OCI-LY7 (cell line): ENCODE measurements at regions not wholly inside any gene's neighbourhood (a gene's known extent, or its start where the extent isn't known, plus 50 kb on each side); places are given as distances from the start of the nearest gene placed in this dataset.

Experiments
- BruUV-seq: library from RNA; stranded (reverse); fragments of 400-500 nt; replicated peaks from 2 replicates; lab custom pipeline; 2021; lab: Mats Ljungman, UMichigan
- CTCF ChIA-PET: fragments of 300-600 bp; sonication (Branson Sonifier 250); formaldehyde crosslinking; loops from one replicate; lab custom pipeline; 2022; ENCODE audit warnings: antibody characterized with exemption; ENCODE audit not compliant: unreplicated experiment; lab: Charles Lee
- POLR2A ChIA-PET: fragments of 300-600 bp; sonication (Branson Sonifier 250); formaldehyde crosslinking; loops from one replicate; lab custom pipeline; 2022; ENCODE audit warnings: antibody characterized with exemption; lab: Charles Lee
- DNase-seq: peaks from one replicate; pipeline ENCODE4 v3.0.0-alpha.2; 2015; ENCODE audit warnings: low spot score
- H2AFZ ChIP-seq: fragments of 200-600 bp; sonication (generic), shearing (Covaris generic); 2 replicates; pipeline ENCODE4 v1.6.1; 2014; ENCODE audit warnings: mild to moderate bottlenecking, antibody characterized with exemption, low read length, moderate library complexity
- H3K27ac ChIP-seq: fragments of 200-600 bp; sonication (generic); 2 replicates; pipeline ENCODE4 v1.5.1; 2014; ENCODE audit warnings: mixed run types, low read depth, mild to moderate bottlenecking, moderate library complexity, low read length, inconsistent platforms; ENCODE audit not compliant: poor library complexity, severe bottlenecking
- H3K36me3 ChIP-seq: fragments of 200-600 bp; sonication (generic); 2 replicates; pipeline ENCODE4 v1.6.1; 2014; ENCODE audit warnings: mild to moderate bottlenecking, antibody characterized with exemption, low read length, moderate library complexity, mixed read lengths; ENCODE audit not compliant: insufficient read depth
- H3K4me1 ChIP-seq: fragments of 200-600 bp; sonication (generic); 2 replicates; pipeline ENCODE4 v1.5.1; 2014; ENCODE audit warnings: mild to moderate bottlenecking, low read length; ENCODE audit not compliant: insufficient read depth, poor library complexity, severe bottlenecking
- H3K4me2 ChIP-seq: fragments of 200-600 bp; sonication (generic); 2 replicates; pipeline ENCODE4 v1.6.1; 2014; ENCODE audit warnings: mild to moderate bottlenecking, low read length
- H3K4me3 ChIP-seq: fragments of 200-600 bp; sonication (generic); 2 replicates; pipeline ENCODE4 v1.5.1; 2014; ENCODE audit warnings: mild to moderate bottlenecking, low read depth, low read length; ENCODE audit not compliant: poor library complexity, severe bottlenecking
- H3K79me2 ChIP-seq: fragments of 200-600 bp; sonication (generic); 2 replicates; pipeline ENCODE4 v1.6.1; 2016; ENCODE audit warnings: low read depth, mild to moderate bottlenecking, low read length, moderate library complexity, mixed read lengths; ENCODE audit not compliant: insufficient read depth
- H3K9me2 ChIP-seq: fragments of 200-600 bp; sonication (generic); 2 replicates; pipeline ENCODE4 v1.6.1; 2016; ENCODE audit warnings: mild to moderate bottlenecking, low read length, mixed read lengths; ENCODE audit not compliant: insufficient read depth
- H3K9me3 ChIP-seq: fragments of 200-600 bp; sonication (generic); 2 replicates; pipeline ENCODE4 v1.6.1; 2014; ENCODE audit warnings: mild to moderate bottlenecking, mixed run types, low read length, mixed read lengths
- H4K20me1 ChIP-seq: fragments of 200-600 bp; sonication (generic); 2 replicates; pipeline ENCODE4 v1.6.1; 2014; ENCODE audit warnings: mild to moderate bottlenecking, antibody characterized with exemption, low read length, moderate library complexity, mixed read lengths; ENCODE audit not compliant: insufficient read depth
- EZH2phosphoT487 ChIP-seq: fragments of 200-600 bp; sonication (generic); IDR thresholded peaks from 2 replicates; pipeline ENCODE4 v1.6.1; 2018; ENCODE audit warnings: low read depth, borderline replicate concordance, mild to moderate bottlenecking, mixed run types, antibody characterized with exemption, low read length, moderate library complexity, mixed read lengths
- intact Hi-C: fragments of 100-400 bp; cut with micrococcal nuclease; formaldehyde crosslinking; loops from one replicate; pipeline ENCODE4 v1.10.0; 2022; ENCODE audit not compliant: unreplicated experiment
- TF ChIP-seq, protein P1 (sequence below): fragments of 200-600 bp; sonication (generic); conservative IDR thresholded peaks from 2 replicates; pipeline ENCODE4 v1.5.1; 2014; ENCODE audit warnings: mild to moderate bottlenecking, antibody characterized with exemption, low read length, moderate library complexity, mixed read lengths

DNA sequence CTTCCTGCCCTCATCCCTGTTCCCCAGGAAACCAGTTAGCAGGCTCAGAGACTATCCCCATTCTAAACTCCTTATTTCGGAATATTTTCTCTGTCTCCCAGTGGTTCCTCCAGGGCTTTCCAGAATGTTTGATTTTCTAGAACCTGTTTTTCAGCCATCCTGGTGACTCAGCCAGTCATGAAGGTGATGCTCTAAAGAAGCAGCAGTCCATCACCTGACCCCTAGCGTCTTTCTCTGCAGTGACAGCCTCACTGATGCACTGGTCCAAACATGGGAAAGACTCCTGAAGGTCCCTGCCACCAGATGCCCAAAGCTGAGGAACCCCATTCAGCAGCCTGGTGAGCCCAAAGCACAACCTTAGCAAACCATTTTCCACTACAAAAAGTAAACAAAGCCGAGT lies 212.6 kb downstream of the PHETA1 start:
- no peak overlapping the region for H2AFZ ChIP-seq
- no TSS peak for BruUV-seq
- no peaks in the 10 kb centered on the region for H3K9me3 ChIP-seq
- no peaks in the 10 kb centered on the region for H3K36me3 ChIP-seq
- no peak overlapping the region for H3K27ac ChIP-seq
- H3K9me2 ChIP-seq = no peaks in the 10 kb centered on the region
- H3K79me2 ChIP-seq = no peaks in the 10 kb centered on the region
- no peaks in the 10 kb centered on the region for H4K20me1 ChIP-seq
- TF ChIP-seq EZH2phosphoT487 = no peak
- TF ChIP-seq, protein P1, sequence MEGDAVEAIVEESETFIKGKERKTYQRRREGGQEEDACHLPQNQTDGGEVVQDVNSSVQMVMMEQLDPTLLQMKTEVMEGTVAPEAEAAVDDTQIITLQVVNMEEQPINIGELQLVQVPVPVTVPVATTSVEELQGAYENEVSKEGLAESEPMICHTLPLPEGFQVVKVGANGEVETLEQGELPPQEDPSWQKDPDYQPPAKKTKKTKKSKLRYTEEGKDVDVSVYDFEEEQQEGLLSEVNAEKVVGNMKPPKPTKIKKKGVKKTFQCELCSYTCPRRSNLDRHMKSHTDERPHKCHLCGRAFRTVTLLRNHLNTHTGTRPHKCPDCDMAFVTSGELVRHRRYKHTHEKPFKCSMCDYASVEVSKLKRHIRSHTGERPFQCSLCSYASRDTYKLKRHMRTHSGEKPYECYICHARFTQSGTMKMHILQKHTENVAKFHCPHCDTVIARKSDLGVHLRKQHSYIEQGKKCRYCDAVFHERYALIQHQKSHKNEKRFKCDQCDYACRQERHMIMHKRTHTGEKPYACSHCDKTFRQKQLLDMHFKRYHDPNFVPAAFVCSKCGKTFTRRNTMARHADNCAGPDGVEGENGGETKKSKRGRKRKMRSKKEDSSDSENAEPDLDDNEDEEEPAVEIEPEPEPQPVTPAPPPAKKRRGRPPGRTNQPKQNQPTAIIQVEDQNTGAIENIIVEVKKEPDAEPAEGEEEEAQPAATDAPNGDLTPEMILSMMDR = no peak
- no peak overlapping the region for H3K4me2 ChIP-seq
- no peaks in the 10 kb centered on the region for H3K4me1 ChIP-seq
- ChIA-PET CTCF (no interaction called here), POLR2A (no interaction called here)
- DNase-seq = no peak
- intact Hi-C loops = no loop called here
- H3K4me3 ChIP-seq = no peak overlapping the region

DNA sequence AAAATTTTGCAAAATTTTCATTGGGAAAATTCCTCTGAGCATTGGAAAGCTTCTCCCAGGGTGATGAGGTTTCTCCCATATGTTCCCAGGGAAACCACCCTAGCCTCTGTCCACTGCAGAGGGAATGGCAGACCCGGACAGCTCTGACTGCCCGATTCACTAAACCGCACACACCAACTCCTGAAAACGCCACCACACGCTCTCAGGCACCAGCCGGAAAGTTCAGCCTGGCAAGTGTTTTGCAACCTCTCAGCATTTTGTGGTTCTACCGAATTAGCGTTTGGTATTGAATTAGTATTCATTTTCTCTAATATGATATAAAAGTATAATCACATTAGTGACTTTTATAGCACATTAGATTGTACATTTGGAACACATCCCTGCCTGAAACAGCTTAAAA lies 213.4 kb downstream of the PHETA1 start:
- TF ChIP-seq EZH2phosphoT487 = no peak
- ChIA-PET CTCF (no interaction called here), POLR2A (interaction anchor here (0.5 kb wide), 1 partner anchor 535 kb away, joined by 4 read pairs; no protein-coding TSS in a partner anchor)
- no peaks in the 10 kb centered on the region for H3K79me2 ChIP-seq
- H2AFZ ChIP-seq = no peak overlapping the region
- DNase-seq = no peak
- H3K4me3 ChIP-seq = no peak overlapping the region
- H3K4me1 ChIP-seq = no peaks in the 10 kb centered on the region
- no peak overlapping the region for H3K27ac ChIP-seq
- H3K4me2 ChIP-seq = no peak overlapping the region
- intact Hi-C loops = no loop called here
- H3K9me2 ChIP-seq = no peaks in the 10 kb centered on the region
- no peaks in the 10 kb centered on the region for H4K20me1 ChIP-seq
- H3K9me3 ChIP-seq = no peaks in the 10 kb centered on the region
- BruUV-seq = no TSS peak
- H3K36me3 ChIP-seq = no peaks in the 10 kb centered on the region

DNA sequence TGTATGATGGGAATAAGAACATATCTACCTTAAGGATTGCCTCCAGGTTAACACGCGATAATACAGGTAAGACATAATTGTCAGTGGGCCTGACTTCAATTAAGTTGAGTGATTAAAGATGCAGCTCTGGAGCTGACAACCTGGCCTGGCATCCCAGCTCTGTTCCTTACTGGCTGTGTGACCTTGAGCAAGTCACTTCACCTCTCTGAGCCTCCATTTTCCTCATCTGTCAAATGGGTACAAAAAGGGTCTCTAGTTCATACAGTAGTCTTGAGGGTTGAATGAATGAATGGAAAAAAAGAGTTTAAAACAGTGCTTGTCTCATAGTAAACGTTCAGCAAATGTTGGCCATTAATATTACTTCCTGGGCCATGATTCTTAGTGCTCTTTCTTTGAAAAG lies 213.9 kb downstream of the PHETA1 start:
- BruUV-seq = no TSS peak
- no peak for DNase-seq
- ChIA-PET POLR2A (interaction anchor here (0.5 kb wide), 1 partner anchor 536 kb away, joined by 4 read pairs; no protein-coding TSS in a partner anchor), CTCF (interaction anchor here (0.6 kb wide), 1 partner anchor 89 kb away, joined by 3 read pairs; no protein-coding TSS in a partner anchor)
- Histone ChIP-seq H3K79me2 (no peaks in the 10 kb centered on the region), H3K4me3 (no peak overlapping the region), H3K4me1 (no peaks in the 10 kb centered on the region), H3K27ac (no peak overlapping the region), H3K9me2 (no peaks in the 10 kb centered on the region), H4K20me1 (no peaks in the 10 kb centered on the region), H3K4me2 (no peak overlapping the region), H2AFZ (no peak overlapping the region), H3K9me3 (no peaks in the 10 kb centered on the region), H3K36me3 (no peaks in the 10 kb centered on the region)
- no peak for TF ChIP-seq EZH2phosphoT487
- TF ChIP-seq, protein P1 = no peak
- intact Hi-C loops = no loop called here
